Activated CD8-positive, alpha-beta T cell treated with anti-CD3 and anti-CD28 coated beads, Interleukin-2, amount 10 ng/mL, durations not matched to agents 7 days and 5 days (primary cell): ENCODE measurements at regions not wholly inside any gene's neighbourhood (a gene's known extent, or its start where the extent isn't known, plus 50 kb on each side); places are given as distances from the start of the nearest gene placed in this dataset.

Source experiments
- ATAC-seq: fragments of 150-1000 bp; cut with Tn5 transposase; one replicate; pipeline ENCODE4 v1.10.0; 2021; ENCODE audit warnings: moderate library complexity
- CTCF ChIA-PET: fragments of 350-600 bp; sonication (Branson Sonifier 250); formaldehyde crosslinking; loops from one replicate; lab custom pipeline; 2021; ENCODE audit warnings: antibody characterized with exemption; lab: Charles Lee
- POLR2A ChIA-PET: fragments of 350-600 bp; sonication (Branson Sonifier 250); formaldehyde crosslinking; loops from one replicate; lab custom pipeline; 2021; ENCODE audit warnings: antibody characterized with exemption; lab: Charles Lee
- DNase-seq: peaks from one replicate; pipeline ENCODE4 v3.0.0-alpha.2; 2020
- H3K27ac Mint-ChIP-seq: one replicate; pipeline ENCODE4 v1.8.0; 2021; ENCODE audit warnings: mild to moderate bottlenecking, mixed read lengths
- H3K27me3 Mint-ChIP-seq: one replicate; pipeline ENCODE4 v1.8.0; 2021; ENCODE audit warnings: low read depth, mixed read lengths
- H3K36me3 Mint-ChIP-seq: one replicate; pipeline ENCODE4 v1.8.0; 2021; ENCODE audit warnings: low read depth, mixed read lengths
- H3K4me1 Mint-ChIP-seq: one replicate; pipeline ENCODE4 v1.8.0; 2021; ENCODE audit warnings: low read depth, mixed read lengths
- H3K4me3 Mint-ChIP-seq: one replicate; pipeline ENCODE4 v1.8.0; 2021; ENCODE audit warnings: mild to moderate bottlenecking, mixed read lengths
- H3K9me3 Mint-ChIP-seq: one replicate; pipeline ENCODE4 v1.8.0; 2022; ENCODE audit warnings: mixed read lengths; ENCODE audit not compliant: insufficient read depth

DNA sequence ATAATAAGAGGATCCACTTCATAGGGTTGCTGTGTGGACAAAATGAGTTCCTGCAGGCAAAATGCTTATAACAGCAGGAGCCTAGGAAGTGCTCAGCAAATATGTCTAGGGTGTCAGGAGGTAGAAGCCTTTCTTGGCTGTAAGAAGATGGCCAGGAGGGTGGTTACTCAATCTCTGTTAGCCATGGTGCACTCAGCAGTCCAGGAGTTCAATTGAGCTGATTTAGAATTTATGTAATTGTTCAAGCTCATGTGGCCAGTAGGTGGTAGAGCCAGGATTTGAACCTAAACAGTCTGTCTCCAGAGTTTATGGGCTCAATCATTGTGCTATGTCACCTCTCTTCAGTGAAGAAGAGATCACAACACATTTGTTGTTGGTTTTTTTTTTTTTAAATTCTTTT, 381.2 kb downstream of the KIF4B start:
- ATAC-seq, result no peak
- no peak for DNase-seq
- CTCF ChIA-PET, result no interaction called here
- H3K27ac Mint-ChIP-seq, result no peak overlapping the region
- H3K4me1 Mint-ChIP-seq, result no peaks in the 10 kb centered on the region
- no peaks in the 10 kb centered on the region for H3K9me3 Mint-ChIP-seq
- no peaks in the 10 kb centered on the region for H3K36me3 Mint-ChIP-seq
- H3K27me3 Mint-ChIP-seq, result no peaks in the 10 kb centered on the region
- POLR2A ChIA-PET, result no interaction called here
- H3K4me3 Mint-ChIP-seq, result no peak overlapping the region

DNA sequence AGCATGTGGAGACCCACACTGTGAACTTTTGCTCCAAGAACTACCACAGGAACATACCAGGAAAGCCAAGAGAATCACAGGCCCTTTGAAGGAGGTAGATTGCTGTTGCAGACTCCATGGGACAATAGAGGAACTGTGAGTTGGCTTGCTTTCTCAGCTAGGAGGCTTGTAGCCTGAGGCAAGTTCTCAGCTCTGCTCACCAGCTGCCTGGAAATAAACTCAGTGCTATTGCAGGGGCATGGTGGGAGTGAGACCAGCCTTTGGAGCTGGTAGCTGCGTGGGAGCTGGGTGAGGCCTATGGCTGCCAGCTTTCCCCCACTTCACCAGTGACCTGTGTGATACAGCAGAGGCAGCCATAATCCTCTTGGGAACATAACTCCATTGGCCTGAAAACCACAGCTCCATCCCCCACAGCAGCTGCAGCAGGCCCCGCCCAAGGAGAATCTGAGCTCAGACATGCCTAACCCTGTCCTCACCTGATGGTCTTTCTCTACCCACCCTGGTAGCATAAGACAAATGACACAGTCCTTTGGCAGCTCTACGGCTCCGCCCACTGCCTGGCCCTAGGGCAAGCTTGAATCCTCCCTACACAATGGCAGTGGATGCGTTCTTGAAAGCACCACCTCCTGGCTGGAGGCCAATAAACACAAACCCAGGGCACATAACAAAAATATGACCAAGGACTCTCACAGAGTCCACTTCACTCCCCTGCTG, 389.5 kb downstream of the KIF4B start:
- H3K36me3 Mint-ChIP-seq, result no peaks in the 10 kb centered on the region
- CTCF ChIA-PET, result no interaction called here
- POLR2A ChIA-PET, result no interaction called here
- H3K27me3 Mint-ChIP-seq, result no peaks in the 10 kb centered on the region
- no peak for DNase-seq
- H3K4me3 Mint-ChIP-seq, result no peak overlapping the region
- H3K4me1 Mint-ChIP-seq, result no peaks in the 10 kb centered on the region
- H3K9me3 Mint-ChIP-seq, result peaks cover 5% of the 10 kb centered on the region
- no peak overlapping the region for H3K27ac Mint-ChIP-seq
- no peak for ATAC-seq

DNA sequence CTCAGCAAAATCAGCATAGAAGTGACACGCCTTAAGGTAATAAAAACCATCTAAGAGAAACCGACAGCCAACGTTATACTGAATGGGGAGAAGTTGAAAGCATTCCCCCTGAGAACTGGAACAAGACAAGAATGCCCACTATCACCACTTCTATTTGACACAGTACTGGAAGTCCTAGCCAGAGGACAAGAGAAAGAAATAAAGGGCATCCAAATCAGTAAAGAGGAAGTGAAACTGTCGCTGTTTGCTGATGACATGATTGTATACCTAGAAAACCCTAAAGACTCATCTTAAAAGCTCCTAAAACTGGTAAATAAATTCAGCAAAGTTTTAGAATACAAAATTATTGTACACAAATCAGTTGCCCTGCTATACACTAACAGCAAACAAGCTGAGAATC, 393.3 kb downstream of the KIF4B start:
- ChIA-PET CTCF (no interaction called here), POLR2A (no interaction called here)
- Mint-ChIP-seq H3K27me3 (no peaks in the 10 kb centered on the region), H3K9me3 (peaks cover 5% of the 10 kb centered on the region), H3K4me3 (no peak overlapping the region), H3K4me1 (no peaks in the 10 kb centered on the region), H3K36me3 (no peaks in the 10 kb centered on the region), H3K27ac (no peak overlapping the region)
- DNase-seq (no peak), ATAC-seq (no peak)

DNA sequence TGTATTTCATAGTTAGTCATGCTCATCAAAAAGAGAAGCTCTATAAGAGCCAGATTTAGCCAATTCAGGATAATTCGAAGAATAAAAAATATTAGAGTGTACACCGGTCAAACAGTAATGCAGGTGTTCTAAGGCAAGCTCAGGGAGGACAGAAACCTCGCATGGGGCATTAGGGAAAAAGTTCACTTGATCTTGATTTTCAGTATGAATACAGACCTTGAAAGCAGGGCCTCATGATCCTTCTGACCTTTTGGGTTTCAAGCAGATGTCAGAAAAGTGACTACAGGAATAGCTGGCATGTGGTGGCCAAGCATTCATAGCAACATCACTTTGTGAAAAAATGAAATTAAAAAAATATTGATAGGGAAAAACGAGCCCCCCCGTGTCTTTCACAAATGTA, 394.9 kb downstream of the KIF4B start:
- Mint-ChIP-seq H3K9me3 (peaks cover 5% of the 10 kb centered on the region), H3K27me3 (no peaks in the 10 kb centered on the region), H3K4me1 (no peaks in the 10 kb centered on the region), H3K4me3 (no peak overlapping the region), H3K27ac (no peak overlapping the region), H3K36me3 (no peaks in the 10 kb centered on the region)
- no peak for DNase-seq
- CTCF ChIA-PET, result no interaction called here
- ATAC-seq, result no peak
- POLR2A ChIA-PET, result no interaction called here

DNA sequence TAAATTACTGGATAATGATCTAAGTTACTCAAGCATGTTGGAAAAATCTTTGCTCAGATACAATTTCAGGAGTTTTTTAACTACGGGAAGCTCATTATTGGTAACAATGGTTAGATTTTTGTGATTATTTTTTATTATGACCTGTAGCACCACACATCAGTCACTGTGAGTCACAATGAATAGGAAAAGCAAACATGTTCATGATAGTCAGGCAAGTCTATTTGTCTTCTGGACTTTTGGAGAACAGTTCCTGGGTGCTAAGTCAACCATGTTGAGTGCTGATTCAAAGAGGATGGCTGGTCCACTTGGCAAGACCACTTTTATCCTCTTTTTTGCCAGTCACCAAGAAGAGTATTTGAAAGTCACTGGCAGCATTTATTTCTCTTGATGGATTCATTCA, 403.2 kb downstream of the KIF4B start:
- Mint-ChIP-seq H3K27me3 (no peaks in the 10 kb centered on the region), H3K36me3 (no peaks in the 10 kb centered on the region), H3K9me3 (no peaks in the 10 kb centered on the region), H3K27ac (no peak overlapping the region), H3K4me3 (no peak overlapping the region), H3K4me1 (no peaks in the 10 kb centered on the region)
- DNase-seq (no peak), ATAC-seq (no peak)
- CTCF ChIA-PET, result no interaction called here
- POLR2A ChIA-PET, result no interaction called here

DNA sequence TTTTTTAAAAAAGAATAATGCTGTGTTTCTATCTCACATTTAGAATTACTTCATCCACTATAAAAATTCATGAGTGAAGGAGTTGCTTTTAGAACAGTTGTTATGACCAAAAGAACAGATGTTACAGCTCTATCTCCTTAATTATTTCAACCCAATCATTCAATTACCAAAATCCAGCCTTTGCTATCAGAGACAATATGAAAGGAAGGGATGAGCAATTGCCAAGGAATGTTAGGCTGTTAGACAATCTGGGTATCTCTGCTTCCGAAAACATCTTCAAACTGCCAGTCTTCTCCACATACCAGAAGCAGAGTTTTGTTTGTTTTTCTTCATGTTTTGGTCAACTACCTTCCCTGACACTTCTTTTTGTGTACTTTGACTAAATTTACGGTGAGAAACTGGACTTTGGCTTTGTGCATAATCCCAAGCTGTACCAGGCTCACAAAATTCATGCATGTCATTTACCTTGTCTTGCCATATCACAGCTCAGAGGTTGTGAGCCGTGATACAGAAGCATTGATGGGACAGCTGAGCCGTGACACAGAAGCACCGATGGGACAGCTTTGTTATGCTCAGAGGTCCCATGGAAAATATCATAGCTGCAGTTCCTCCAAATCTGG, 405.5 kb downstream of the KIF4B start:
- no peaks in the 10 kb centered on the region for H3K9me3 Mint-ChIP-seq
- no peak for DNase-seq
- no peaks in the 10 kb centered on the region for H3K36me3 Mint-ChIP-seq
- no peak overlapping the region for H3K4me3 Mint-ChIP-seq
- no peaks in the 10 kb centered on the region for H3K27me3 Mint-ChIP-seq
- CTCF ChIA-PET, result no interaction called here
- POLR2A ChIA-PET, result no interaction called here
- no peak overlapping the region for H3K27ac Mint-ChIP-seq
- no peaks in the 10 kb centered on the region for H3K4me1 Mint-ChIP-seq
- no peak for ATAC-seq

DNA sequence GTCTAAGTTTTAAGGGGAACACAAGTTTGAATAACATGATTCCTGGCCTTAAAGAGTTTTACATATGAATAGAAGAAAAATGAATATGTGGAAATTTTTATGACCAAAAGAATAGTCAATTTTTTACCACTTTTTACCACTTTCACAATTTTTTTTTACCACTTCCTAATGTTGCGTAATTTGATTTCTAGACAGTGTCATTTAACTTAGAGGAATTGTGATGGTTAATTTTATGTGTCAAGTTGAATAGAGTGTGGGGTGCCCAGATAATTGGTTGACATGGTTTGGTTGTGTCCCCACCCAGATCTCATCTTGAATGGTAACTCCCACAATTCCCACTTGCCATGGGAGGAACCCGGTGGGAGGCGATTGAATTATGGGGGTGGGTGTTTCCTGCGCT, 416.6 kb downstream of the KIF4B start:
- DNase-seq, result no peak
- no peaks in the 10 kb centered on the region for H3K4me1 Mint-ChIP-seq
- H3K27me3 Mint-ChIP-seq, result no peaks in the 10 kb centered on the region
- H3K27ac Mint-ChIP-seq, result no peak overlapping the region
- CTCF ChIA-PET, result no interaction called here
- POLR2A ChIA-PET, result no interaction called here
- H3K4me3 Mint-ChIP-seq, result no peak overlapping the region
- no peak for ATAC-seq
- no peaks in the 10 kb centered on the region for H3K36me3 Mint-ChIP-seq
- H3K9me3 Mint-ChIP-seq, result no peaks in the 10 kb centered on the region

DNA sequence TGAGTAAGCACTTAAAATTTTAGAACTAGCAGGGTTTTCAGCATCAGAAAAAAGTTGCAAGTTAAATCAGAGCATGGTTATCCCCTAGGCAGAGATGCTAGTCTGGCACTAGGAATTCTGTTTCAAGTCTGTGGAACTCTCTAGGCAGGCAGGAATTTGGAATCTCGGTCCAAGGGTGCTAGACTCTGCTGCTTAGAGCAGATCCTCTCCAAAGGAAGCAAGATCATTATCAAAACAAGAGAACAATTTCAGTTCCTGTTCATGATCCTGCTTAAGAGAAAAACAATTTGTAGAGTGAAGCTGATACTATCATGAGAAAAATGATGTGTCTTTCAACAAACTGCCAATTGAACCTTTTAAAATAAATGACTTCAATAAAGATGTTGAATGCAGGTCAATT, 420.7 kb downstream of the KIF4B start:
- Mint-ChIP-seq H3K4me1 (no peaks in the 10 kb centered on the region), H3K27me3 (no peaks in the 10 kb centered on the region), H3K9me3 (no peaks in the 10 kb centered on the region), H3K36me3 (no peaks in the 10 kb centered on the region), H3K27ac (no peak overlapping the region), H3K4me3 (no peak overlapping the region)
- DNase-seq (no peak), ATAC-seq (no peak)
- CTCF ChIA-PET, result no interaction called here
- POLR2A ChIA-PET, result no interaction called here

DNA sequence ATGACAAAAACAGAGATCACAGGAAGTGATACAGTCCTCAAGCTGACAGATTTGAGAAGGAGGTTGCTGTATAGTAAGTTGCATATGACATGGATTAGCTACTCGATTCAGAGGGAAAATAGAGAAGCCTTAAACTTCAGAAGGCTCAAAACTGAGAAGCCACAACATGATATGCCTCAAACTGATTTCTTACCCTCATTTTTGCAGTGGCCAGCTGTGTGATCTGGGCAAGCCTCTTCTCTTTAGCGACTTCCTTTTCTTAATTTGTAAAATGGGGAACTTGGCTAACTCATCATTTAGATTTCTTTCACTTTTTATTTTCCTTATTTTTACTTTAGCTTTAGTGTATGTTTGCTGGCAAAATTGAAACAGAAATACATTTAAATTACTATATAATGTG, 421.1 kb downstream of the KIF4B start:
- no peak for DNase-seq
- CTCF ChIA-PET, result no interaction called here

DNA sequence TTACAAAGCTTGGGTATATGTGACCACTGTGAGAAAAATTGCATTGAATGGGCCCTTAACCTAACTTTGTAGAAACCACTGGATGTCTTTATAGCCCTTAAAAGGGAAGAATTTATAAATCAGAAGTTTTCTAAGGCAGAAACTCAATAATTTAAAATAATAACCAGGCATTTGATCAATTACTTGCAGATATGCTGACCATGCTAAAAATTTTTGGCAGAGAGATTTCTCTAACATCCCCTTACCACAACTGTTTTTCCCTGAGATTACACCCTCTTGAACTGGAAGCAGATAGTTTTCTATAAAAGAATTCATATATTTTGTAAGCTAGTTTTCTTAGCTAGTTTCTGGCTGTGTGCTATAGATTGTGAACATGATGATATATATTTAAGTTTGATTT, 428.3 kb downstream of the KIF4B start:
- ATAC-seq, result no peak
- ChIA-PET CTCF (no interaction called here), POLR2A (no interaction called here)
- H3K36me3 Mint-ChIP-seq, result no peaks in the 10 kb centered on the region
- no peaks in the 10 kb centered on the region for H3K27me3 Mint-ChIP-seq
- H3K4me1 Mint-ChIP-seq, result no peaks in the 10 kb centered on the region
- no peak overlapping the region for H3K27ac Mint-ChIP-seq
- H3K9me3 Mint-ChIP-seq, result no peaks in the 10 kb centered on the region
- no peak for DNase-seq
- H3K4me3 Mint-ChIP-seq, result no peak overlapping the region

More for the DNA sequence above, 421.1 kb downstream of the KIF4B start:
- no peaks in the 10 kb centered on the region for H3K4me1 Mint-ChIP-seq
- POLR2A ChIA-PET, result no interaction called here
- H3K4me3 Mint-ChIP-seq, result no peak overlapping the region
- H3K27me3 Mint-ChIP-seq, result no peaks in the 10 kb centered on the region
- no peak overlapping the region for H3K27ac Mint-ChIP-seq
- no peaks in the 10 kb centered on the region for H3K9me3 Mint-ChIP-seq
- no peak for ATAC-seq
- no peaks in the 10 kb centered on the region for H3K36me3 Mint-ChIP-seq

DNA sequence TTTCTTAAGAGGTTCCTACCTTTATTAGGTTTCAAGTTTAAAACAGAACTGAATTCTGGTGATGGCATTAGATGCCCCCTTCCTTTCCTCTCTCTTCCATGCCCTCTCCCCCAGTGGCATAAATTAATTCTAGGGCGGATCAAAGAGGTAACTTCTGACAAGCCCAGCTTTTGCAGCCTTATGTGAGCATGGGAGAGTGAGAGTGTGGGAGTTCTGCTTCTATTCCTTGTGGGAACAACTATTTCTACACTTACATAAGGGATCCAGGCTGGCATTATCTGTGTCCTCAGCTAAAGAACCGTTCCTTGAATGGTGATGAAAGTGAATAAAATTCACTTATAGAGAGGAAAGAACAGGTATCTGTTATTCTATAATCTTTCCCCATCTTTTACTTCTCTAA, 437.6 kb downstream of the KIF4B start:
- no peak overlapping the region for H3K4me3 Mint-ChIP-seq
- no peaks in the 10 kb centered on the region for H3K36me3 Mint-ChIP-seq
- no peak for ATAC-seq
- POLR2A ChIA-PET, result no interaction called here
- no peak for DNase-seq
- no peaks in the 10 kb centered on the region for H3K27me3 Mint-ChIP-seq
- H3K4me1 Mint-ChIP-seq, result no peaks in the 10 kb centered on the region
- no peak overlapping the region for H3K27ac Mint-ChIP-seq
- no peaks in the 10 kb centered on the region for H3K9me3 Mint-ChIP-seq
- CTCF ChIA-PET, result no interaction called here

DNA sequence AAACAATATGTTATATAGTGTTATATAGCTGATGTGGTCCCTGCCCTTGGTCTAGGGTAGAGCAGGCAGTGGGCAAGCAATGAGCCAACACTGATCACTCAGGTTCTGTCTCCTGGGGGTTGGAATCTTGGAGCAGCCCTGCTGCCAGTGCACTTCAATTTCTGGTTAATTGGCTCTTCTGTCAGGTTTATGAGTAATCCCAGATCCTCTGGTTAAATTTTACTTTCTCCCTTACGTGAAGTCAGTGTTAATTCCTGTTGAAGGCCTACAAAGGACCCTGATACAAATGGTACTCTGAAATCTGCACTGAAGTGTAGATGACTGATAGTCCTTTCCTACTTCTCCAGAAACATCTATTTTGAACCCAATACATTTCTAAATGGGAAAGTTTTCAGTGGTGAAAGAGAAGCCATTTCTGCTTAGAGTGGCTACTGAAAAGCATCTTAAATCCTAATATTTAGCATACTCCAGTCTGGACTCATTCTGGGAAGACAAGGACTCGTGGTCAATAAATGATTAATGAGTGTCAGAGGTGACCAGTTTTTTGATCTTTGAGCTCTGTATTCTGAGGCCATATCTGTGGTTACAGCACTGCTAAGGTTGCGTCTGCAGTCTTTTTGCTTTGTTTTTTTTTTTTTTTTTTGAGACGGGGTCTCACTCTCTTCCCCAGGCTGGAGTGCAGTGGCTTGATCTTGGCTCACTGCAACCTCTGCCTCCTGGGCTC, 442.4 kb downstream of the KIF4B start:
- H3K27me3 Mint-ChIP-seq, result no peaks in the 10 kb centered on the region
- no peak overlapping the region for H3K27ac Mint-ChIP-seq
- H3K36me3 Mint-ChIP-seq, result no peaks in the 10 kb centered on the region
- no peaks in the 10 kb centered on the region for H3K4me1 Mint-ChIP-seq
- POLR2A ChIA-PET, result no interaction called here
- CTCF ChIA-PET, result no interaction called here
- no peak overlapping the region for H3K4me3 Mint-ChIP-seq
- ATAC-seq (no peak), DNase-seq (no peak)
- no peaks in the 10 kb centered on the region for H3K9me3 Mint-ChIP-seq
